Thyroid gland (tissue), 4 donors: ENCODE measurements at regions not wholly inside any gene's neighbourhood (a gene's known extent, or its start where the extent isn't known, plus 50 kb on each side); places are given as distances from the start of the nearest gene placed in this dataset.

Source experiments
- CTCF ChIP-seq, 6 experiments: fragments of 200-600 bp in 3 of 6; fragments of 450-650 bp in 3 of 6; sonication (generic) in 3 of 6; IDR thresholded peaks; one replicate each; pipeline ENCODE4 v1.5.1; 2016 to 2019; ENCODE audit warnings: antibody characterized with exemption in 6 of 6, mild to moderate bottlenecking in 2 of 6, inconsistent platforms in 1 of 6, moderate library complexity in 1 of 6
- POLR2A ChIP-seq, 2 donors: fragments of 450-650 bp; IDR thresholded peaks; one replicate each; pipeline ENCODE4 v1.6.1; 2017; ENCODE audit warnings: antibody characterized with exemption in 2 of 2, mild to moderate bottlenecking in 2 of 2, moderate library complexity in 1 of 2

DNA sequence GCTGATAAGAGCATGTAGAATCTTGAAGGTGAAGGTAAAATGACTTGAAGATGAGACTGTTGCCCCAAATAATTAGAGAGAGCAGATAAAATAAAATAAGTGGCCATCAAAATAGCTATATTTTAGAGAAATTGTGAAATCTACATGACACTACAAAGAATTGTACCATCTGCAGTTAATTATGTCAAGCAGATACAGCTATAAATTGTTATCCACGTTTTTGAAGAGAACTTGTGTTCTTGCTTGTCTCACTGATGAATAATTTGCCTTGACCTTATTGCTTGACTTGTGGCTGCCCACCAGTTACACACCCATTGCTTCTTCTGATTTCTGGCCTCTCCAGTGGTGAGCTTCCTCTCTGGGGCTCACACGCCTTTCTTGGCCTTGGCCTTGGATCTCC, 75.8 kb upstream of the TNIP3 start:
- TF ChIP-seq POLR2A (IDR thresholded peaks at IDR 0.05) (no peak), CTCF (IDR thresholded peaks at IDR 0.05) (no peak)
